ENCODE measurements at regions not wholly inside any gene's neighbourhood (a gene's known extent, or its start where the extent isn't known, plus 50 kb on each side); places are given as distances from the start of the nearest gene placed in this dataset.
"Not testable (repeated sequence)": the region's sequence is repeated elsewhere in the genome, so short reads cannot be mapped to it uniquely, and the experiment has no call there.

- peak; percentile 39 for DNase-seq
Measured at GRCh38 chrX:55981603-55982002, 250.6 kb upstream of the KLF8 start.

DNA sequence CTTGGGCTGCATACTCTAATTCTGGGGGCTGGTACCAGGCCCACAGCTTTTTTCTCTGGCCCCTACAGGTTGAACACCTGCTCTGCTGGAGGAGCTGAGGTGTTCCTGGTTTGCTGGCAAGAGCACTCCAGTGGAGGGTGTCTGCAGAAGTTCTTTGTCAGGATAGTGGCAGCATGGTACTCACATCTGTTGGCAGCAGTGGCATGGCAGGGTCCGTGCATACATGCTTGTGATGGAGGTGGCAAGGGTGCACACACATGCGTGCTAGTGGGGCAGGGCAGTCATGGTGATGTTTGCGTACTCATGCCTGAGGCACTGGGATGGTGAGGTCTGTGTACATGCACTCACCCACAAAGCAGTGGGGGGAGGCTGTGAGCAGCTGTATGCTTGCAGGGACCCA lies 235.5 kb upstream of the KLF8 start:
- no peak for DNase-seq

- peak; percentile 0 for DNase-seq
Measured at GRCh38 chrX:56000174-56000573, 232.0 kb upstream of the KLF8 start.

- no peak for DNase-seq
Measured at GRCh38 chrX:56000729-56001128, 231.4 kb upstream of the KLF8 start.

GRCh38 chrX:56025872-56026571 lies 206.1 kb upstream of the KLF8 start:
- DNase-seq, result no peak

DNA sequence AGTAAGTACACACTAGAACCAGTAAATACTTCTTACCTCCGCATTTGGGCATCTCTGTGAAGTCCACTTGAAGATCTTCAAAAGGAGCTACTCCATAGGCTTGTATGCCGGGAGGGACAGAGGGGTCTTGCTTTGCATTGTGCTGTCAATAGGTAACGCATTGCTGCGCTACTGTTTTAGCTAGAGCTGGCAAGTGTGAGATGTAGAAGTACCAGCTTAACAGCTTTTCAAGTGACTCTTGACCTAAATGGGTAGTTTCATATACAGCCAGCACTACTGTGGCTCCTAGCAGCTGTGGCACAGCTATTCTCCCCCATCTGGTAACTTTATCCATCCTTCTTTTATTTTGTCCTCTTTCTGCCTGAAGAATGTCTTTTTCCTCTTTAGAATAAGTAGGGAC lies 205.3 kb upstream of the KLF8 start:
- no peak for DNase-seq

DNA sequence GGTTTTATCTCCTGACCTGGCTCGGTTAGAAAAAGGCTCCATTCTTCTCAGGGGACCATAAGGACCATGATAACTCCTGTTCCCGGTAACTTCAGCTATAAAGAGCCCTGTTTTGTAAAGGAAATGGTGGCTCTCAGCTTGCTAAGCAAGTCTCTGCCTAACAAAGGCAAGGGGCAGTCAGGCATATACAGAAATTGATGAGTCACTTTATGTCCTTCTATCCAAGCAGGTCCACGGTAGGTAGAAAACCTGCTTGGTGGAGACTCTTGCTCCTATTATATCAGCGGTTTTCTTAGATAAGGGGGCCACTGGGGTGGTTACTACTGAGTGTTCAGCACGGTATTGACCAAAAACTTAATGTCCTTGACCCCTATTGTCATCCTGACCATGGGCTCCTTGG lies 203.0 kb upstream of the KLF8 start:
- DNase-seq, result no peak

DNA sequence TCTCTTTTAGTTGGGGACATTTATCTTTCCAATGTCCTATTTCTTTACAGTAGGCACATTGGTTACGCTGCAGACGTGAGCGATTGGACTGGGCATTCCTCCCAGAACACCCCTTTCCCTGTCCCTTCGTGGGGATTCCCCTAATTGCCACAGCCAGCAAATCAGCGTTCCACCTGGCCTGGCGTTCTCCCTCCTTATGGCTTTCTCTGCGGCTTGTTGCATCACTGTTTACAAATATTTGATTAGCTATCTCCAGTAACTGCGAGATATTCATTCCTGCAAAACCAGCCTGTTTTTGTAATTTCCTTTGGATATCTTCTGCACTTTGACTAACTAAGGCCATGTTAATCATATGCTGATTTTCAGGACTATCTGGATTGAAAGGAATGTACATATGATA lies 202.5 kb upstream of the KLF8 start:
- no peak for DNase-seq

DNA sequence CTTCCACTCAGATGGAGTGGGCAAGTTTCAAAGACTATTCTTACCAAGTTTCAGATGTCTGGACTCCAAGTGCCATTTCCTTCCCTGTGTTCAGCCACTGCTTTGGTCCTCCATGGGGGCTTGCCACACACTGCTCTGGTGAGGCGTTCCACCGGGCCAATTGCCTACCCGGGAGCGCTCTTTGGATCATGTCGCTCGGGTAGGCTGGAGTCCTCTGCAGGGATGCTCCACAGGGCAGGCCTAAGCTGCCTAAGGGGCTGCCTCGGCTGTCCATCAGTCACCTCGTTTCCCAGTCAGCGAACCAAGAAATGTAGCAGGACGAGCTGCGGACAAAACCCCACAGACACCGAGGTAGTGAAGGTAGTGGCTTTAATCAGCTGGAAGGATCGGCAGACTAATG lies 200.7 kb upstream of the KLF8 start:
- DNase-seq, result no peak

DNA sequence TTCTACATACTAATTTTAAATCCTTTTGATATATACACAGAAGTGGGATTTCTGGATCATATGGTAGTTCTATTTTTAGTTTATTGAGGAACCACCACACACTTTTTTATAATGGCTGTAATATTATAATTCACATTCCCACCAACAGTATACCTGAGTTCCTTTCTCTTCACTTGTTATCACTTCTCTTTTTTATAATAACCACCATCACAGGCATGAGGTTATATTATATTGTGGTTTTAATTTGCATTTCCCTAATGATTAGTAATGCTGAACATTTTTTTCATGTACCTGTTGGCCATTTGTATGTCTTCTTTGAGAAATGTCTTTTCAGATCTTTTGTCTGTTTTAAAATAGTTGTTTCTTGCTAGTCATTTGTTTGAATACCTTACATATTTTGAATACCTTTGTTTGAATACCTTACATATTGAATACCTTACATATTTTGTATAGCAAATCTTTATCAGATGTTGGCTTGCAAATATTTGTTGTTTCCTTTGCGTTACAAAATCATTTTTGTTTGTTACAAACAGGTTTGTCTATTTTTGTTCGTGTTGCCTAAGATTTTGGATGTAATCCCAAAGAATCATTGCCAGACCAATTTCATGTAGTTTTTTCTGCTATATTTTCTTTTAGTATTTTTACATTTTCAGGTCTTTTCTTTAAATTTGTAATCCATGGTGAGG lies 198.5 kb upstream of the KLF8 start:
- DNase-seq, result no peak

GRCh38 chrX:56052673-56053330 lies 179.4 kb upstream of the KLF8 start:
- not testable (repeated sequence) for DNase-seq

- no peak for DNase-seq
Measured at GRCh38 chrX:56057325-56057724, 174.8 kb upstream of the KLF8 start.

DNA sequence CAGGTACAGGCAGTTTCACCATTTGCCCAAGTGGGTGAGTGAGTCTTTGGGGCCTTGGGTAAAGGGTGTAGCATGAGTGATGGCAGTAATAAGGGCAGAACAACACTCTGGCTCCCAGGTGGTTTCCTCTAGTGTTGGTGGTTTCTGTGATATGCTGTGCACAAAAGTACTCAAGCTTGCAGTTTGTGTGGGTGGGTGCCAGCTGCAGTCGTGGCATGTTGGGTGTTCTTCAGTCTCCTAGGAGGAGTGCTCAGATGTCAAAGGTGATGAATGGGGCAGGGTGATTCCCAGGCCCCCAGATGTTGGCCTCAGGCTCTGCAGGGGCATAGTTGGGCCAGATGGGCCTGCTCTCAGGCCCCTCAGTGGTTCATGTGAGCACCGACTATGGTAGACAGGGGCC lies 166.1 kb upstream of the KLF8 start:
- no peak for DNase-seq

GRCh38 chrX:56068274-56068758 lies 163.8 kb upstream of the KLF8 start:
- peak; percentile 9 for DNase-seq

GRCh38 chrX:56069299-56069931 lies 162.7 kb upstream of the KLF8 start:
- no peak for DNase-seq

DNA sequence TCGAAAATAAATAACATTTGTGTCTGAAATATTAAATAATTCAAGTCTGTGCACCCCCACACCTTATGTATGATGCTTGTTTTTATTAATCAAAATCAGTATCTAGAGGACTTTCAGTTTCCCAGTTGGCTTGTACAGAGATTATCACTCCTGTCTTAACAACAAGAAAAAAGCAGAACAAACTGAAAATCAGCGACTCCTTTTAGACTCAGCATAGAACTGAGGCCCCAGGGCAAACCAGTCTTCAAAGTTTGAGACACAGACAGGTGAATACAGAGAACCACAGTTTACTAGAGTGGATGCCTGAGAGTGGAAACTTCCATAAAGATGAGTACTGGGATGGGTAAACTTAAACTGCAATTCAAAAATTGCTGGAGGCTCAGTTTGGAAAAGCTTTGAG lies 142.8 kb upstream of the KLF8 start:
- no peak for DNase-seq

DNA sequence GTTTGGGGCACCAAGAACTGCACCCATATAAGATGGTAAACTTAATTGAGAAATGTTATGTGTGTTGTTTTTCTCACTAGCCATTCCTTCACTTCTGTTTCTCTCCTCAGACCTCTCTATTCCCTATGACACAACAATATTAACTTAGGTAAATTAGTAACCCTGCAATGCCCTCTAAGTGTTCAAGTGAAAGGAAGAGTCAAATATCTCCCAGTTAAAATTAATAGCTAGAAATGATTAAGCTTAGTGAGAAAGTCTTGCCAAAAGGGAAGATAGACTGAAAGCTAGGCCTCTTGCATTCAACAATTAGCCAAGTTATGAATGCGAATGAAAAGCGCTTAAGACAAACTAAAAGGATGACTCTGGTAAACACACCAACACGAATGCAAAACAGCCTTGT lies 132.9 kb upstream of the KLF8 start:
- DNase-seq, result no peak

GRCh38 chrX:56107320-56107719 lies 124.8 kb upstream of the KLF8 start:
- no peak for DNase-seq

- no peak for DNase-seq
Measured at GRCh38 chrX:56113785-56114436, 118.2 kb upstream of the KLF8 start.

GRCh38 chrX:56114437-56114787 lies 117.7 kb upstream of the KLF8 start:
- no peak for DNase-seq

DNA sequence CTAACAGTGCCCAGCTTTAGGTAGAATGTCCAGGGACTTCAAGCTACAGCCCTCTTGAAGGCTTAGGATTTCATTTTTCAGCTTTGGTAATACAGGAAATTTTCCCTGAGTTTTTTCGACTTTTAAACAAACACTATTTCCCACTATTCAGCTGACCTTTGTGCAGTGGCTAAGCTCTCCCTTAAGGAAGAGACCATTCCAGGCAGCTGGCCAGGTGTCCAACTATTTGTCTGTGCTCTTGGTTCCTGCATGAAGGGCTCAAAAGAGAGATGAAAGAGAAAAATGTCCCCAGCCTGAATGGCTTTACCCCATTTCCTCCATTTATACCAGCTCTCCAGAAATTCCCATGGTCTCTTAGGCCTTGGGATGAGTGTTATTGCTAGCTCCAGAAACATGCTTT lies 111.9 kb upstream of the KLF8 start:
- no peak for DNase-seq

DNA sequence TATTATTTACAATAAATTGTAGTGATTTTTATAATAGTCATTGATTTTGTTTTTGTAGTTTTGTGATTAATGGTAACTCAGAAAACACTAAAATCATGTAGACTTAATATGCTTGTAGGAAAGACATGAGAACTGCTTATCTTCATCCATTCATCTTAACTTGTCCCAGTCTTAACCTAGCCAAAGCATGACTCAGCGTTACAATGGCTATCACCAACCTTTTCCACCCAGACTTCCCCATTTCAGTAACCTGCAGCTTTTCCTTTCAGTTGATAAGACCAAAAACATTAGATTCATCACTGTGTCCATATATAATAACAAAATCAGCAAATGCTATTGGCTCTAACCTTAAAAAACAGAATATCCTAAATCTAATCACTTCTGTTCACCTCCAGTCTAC lies 106.2 kb upstream of the KLF8 start:
- no peak for DNase-seq

- no peak for DNase-seq
Measured at GRCh38 chrX:56130031-56130430, 102.1 kb upstream of the KLF8 start.

All from dermis blood vessel endothelial cell (primary cell).